ENCODE measurements at regions not wholly inside any gene's neighbourhood (a gene's known extent, or its start where the extent isn't known, plus 50 kb on each side); places are given as distances from the start of the nearest gene placed in this dataset.

DNA sequence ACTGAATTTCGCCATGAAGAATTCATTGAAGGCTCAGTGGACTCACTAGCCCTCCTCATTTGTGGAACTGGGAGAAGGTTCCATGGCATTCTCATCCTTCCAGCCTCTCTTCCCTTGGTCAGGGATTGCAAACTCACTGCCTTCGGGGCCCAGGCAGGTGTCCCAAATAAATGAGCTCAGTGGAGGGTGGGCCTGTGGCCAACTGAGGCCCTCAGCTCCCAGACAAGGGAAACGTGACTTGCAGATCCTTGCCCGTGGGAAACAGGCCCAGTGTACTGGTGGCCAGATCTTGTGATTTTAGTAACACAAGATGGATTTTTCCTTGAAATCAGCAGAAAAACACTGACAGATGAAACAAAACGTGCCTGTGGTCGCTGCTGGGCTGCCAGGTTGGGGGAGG, 168.7 kb upstream of the CTBP2 start:
- Mint-ChIP-seq H3K36me3 (ENCODE audit: low read depth) (no peaks in the 10 kb centered on the region), H3K27ac (no peak overlapping the region), H3K27me3 (peaks cover 10% of the 10 kb centered on the region), H3K4me3 (no peak overlapping the region), H3K4me1 (no peaks in the 10 kb centered on the region), H3K9me3 (peaks cover 15% of the 10 kb centered on the region)
- no peak for ATAC-seq
- DNase-seq: no peak

DNA sequence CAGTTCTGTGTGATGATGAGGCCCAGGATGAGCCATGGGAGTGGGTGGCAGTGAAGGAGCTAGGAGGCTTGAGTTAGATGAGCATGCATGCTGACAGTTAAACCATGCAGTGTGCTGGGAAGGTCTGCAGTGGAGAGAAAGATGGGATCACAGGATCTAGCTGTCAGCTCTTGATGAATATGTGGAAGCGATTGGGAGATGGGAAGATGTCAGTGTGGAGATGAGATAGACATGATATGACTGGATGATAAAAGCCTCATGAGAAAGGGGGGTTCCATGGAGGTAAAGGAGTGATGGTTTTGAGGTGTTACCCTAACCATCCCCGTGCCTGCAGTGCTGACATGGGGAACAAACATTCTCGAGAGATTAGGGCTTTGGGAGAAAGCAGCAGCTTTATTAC, 165.0 kb upstream of the CTBP2 start:
- peaks cover 8% of the 10 kb centered on the region for H3K27me3 Mint-ChIP-seq
- no peaks in the 10 kb centered on the region for H3K4me1 Mint-ChIP-seq
- peaks cover 15% of the 10 kb centered on the region for H3K9me3 Mint-ChIP-seq
- no peak overlapping the region for H3K4me3 Mint-ChIP-seq
- H3K36me3 Mint-ChIP-seq (ENCODE audit: low read depth): no peaks in the 10 kb centered on the region
- H3K27ac Mint-ChIP-seq: no peak overlapping the region
- DNase-seq (no peak), ATAC-seq (no peak)

DNA sequence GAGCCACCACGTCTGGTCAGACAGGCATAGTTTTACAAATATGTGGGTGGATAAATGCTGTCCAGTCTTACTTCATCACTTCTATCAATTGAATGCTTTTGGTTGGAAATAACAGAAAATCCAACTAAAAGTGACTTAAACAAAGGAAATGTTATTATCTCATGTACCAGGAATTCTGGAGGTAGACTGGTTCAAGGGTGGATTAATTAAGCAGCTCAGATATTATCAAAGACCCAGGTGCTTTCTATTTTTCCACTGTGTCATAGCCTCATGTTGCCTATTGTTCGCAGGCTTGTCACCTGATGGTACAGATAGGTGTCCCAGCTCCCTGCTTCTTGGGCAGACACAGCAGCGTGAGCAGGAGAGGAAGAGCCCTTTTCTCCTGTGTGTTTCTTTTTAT, 156.1 kb upstream of the CTBP2 start:
- no peak overlapping the region for H3K27ac Mint-ChIP-seq
- ATAC-seq (no peak), DNase-seq (no peak)
- H3K4me1 Mint-ChIP-seq: no peaks in the 10 kb centered on the region
- no peaks in the 10 kb centered on the region for H3K36me3 Mint-ChIP-seq (ENCODE audit: low read depth)
- H3K27me3 Mint-ChIP-seq: no peaks in the 10 kb centered on the region
- H3K9me3 Mint-ChIP-seq: peaks cover 7% of the 10 kb centered on the region
- no peak overlapping the region for H3K4me3 Mint-ChIP-seq

DNA sequence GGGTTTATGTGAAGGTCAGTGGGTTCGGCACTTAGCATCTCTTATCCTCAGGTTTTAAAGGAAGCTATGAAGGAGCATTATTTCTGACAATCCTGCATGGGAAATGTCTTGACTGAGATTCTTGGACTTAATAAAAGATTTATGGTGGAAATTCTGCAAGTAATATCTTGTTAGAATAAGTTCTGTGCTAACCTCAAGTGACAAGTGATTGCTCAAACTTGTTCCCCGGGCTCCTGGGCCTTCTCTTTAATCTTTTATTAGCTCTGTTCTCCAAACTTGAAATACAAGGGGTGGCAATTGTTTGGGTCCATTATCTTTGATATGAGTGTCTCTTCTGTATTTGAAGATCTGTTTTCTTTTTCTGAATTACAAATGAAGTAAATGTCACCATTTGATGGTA, 140.6 kb upstream of the CTBP2 start:
- ATAC-seq: no peak
- no peaks in the 10 kb centered on the region for H3K36me3 Mint-ChIP-seq (ENCODE audit: low read depth)
- peaks cover 4% of the 10 kb centered on the region for H3K9me3 Mint-ChIP-seq
- H3K4me1 Mint-ChIP-seq: no peaks in the 10 kb centered on the region
- H3K4me3 Mint-ChIP-seq: no peak overlapping the region
- no peak overlapping the region for H3K27ac Mint-ChIP-seq
- DNase-seq: no peak
- peaks cover 2% of the 10 kb centered on the region for H3K27me3 Mint-ChIP-seq

DNA sequence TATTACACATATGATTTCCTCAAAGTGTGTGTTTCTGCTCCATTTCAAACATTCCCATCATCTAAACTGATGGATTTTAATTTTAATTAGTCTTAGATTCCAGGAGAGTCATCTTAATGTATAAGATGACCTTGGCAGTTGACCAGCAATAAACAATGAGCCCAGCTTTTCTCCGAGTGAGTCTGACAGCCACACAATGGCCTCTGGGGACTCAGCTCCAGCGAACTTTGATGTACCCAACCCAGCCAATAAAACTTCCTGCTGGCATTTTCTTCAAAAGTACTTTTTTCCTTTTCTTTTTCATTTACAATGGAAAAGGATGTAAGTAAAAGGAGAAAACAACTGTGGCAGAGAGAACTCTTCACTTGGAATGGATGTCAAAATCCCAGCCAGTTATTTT, 139.1 kb upstream of the CTBP2 start:
- Mint-ChIP-seq H3K27ac (no peak overlapping the region), H3K9me3 (peaks cover 4% of the 10 kb centered on the region), H3K4me1 (no peaks in the 10 kb centered on the region), H3K27me3 (peaks cover 2% of the 10 kb centered on the region), H3K4me3 (no peak overlapping the region), H3K36me3 (ENCODE audit: low read depth) (no peaks in the 10 kb centered on the region)
- ATAC-seq (no peak), DNase-seq (no peak)

DNA sequence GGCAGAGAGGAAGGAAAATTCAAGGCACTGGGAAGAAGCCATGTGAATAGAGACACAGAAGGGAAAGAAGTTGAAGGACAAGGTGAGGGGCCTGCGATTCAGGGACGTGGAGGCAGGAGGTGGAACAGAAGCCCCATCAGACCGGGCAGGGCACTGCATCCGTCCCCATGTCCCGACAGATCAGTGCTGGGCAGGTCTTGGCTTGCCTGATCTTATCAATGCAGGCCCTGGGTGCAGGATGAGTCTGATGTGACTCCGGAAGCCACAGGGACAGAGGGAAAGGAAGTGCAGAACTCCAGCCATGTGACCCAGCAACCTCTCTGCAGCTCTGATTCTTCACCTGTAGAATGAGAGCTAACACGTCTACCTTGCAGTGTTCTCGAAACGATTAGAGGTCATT, 136.2 kb upstream of the CTBP2 start:
- DNase-seq: no peak
- Mint-ChIP-seq H3K27ac (no peak overlapping the region), H3K27me3 (no peaks in the 10 kb centered on the region), H3K4me1 (no peaks in the 10 kb centered on the region), H3K9me3 (peaks cover 4% of the 10 kb centered on the region), H3K36me3 (ENCODE audit: low read depth) (no peaks in the 10 kb centered on the region), H3K4me3 (no peak overlapping the region)
- ATAC-seq: no peak

DNA sequence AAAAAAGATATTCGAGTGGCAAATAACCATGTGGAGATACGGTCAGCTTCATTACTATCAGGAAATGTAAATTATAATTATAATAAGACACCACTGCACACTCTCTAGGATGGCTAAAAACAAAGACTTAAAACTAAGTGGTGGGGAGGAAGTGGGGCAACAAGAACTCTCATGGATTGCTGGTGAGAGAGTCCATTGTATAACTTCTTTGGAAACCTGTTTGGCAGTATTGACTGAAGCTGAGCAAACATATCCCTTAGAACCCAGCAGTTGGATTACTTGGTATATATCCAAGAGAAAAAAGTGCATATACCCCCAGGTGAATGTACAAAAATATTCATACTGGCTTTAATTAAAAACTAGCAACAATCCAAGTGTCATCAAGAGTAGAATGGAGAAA, 133.7 kb upstream of the CTBP2 start:
- Mint-ChIP-seq H3K9me3 (no peaks in the 10 kb centered on the region), H3K27ac (no peak overlapping the region), H3K4me3 (no peak overlapping the region), H3K4me1 (no peaks in the 10 kb centered on the region), H3K36me3 (ENCODE audit: low read depth) (no peaks in the 10 kb centered on the region), H3K27me3 (peaks cover 4% of the 10 kb centered on the region)
- no peak for DNase-seq
- ATAC-seq: no peak

DNA sequence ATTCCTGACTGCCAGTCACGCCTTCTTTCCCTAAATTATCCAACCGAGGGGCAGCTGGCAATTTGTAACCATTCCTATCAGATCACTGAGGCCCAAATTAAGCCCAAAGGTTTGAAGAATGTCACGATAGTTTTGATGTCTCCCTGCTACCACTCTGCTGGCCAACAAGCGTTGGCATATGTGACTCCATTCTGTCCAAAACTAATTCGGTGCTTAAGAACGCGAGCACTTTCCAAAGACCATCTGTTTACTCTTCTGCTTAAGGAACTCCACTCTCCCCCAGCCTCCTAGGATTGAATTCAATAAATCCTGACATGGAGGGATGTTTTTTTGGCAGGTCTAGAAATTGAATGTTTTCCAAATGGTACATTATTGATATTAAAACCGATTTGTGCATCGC, 131.5 kb upstream of the CTBP2 start:
- Mint-ChIP-seq H3K36me3 (ENCODE audit: low read depth) (no peaks in the 10 kb centered on the region), H3K9me3 (no peaks in the 10 kb centered on the region), H3K4me3 (no peak overlapping the region), H3K4me1 (no peaks in the 10 kb centered on the region), H3K27me3 (peaks cover 10% of the 10 kb centered on the region), H3K27ac (no peak overlapping the region)
- no peak for DNase-seq
- no peak for ATAC-seq

DNA sequence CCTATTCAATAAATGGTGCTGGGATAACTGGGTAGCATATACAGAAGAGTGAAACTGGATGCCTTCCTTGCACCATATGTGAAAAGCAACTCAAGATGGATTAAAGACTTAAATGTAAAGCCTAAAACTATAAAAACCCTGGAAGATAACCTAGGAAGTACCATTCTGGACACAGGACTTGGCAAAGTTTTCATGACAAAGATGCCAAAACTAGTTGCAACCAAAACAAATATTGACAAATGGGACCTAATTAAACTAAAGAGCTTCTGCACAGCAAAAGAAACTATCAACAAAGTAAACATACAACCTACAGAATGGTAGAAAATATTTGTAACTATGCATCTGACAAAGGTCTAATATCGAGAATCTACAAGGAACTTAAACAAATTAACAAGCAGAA, 129.1 kb upstream of the CTBP2 start:
- DNase-seq: no peak
- no peaks in the 10 kb centered on the region for H3K9me3 Mint-ChIP-seq
- H3K4me1 Mint-ChIP-seq: no peaks in the 10 kb centered on the region
- H3K36me3 Mint-ChIP-seq (ENCODE audit: low read depth): no peaks in the 10 kb centered on the region
- no peak overlapping the region for H3K4me3 Mint-ChIP-seq
- no peak overlapping the region for H3K27ac Mint-ChIP-seq
- no peak for ATAC-seq
- peaks cover 15% of the 10 kb centered on the region for H3K27me3 Mint-ChIP-seq

DNA sequence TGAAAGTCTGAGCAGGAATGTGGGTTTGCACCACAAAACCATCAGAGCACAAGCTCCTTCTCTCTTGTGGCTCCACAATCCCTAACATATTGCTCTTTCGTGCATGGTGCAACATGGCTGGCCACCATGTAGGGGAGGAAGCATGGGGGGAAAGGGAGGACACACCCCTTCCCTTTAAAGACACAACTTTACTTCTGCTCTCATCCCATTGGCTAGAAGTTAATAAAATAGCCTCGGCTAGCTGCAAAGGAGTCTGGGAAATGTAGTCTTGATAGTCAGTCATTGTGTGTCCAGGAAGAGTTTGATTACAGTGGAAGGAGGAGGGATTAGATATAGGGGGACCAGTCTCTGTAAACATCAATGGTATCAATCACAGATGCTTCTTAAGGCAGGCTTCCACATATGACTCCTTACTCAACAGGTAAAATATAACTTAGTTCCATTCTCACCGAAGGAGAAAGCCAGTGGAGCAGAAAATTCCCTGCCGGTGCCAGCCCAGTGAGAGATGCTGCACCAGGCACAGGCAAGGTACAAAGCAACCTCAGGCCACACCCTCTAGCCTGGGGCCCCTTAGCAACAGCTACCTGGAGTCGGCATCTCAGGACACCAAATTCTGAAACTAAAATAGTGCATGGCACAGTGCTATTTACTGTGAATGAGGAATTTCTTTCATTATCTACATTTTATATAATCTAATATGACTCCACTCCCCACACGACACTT, 124.7 kb upstream of the CTBP2 start:
- Mint-ChIP-seq H3K27me3 (peaks cover 21% of the 10 kb centered on the region), H3K36me3 (ENCODE audit: low read depth) (no peaks in the 10 kb centered on the region), H3K4me3 (no peak overlapping the region), H3K9me3 (no peaks in the 10 kb centered on the region), H3K27ac (no peak overlapping the region), H3K4me1 (no peaks in the 10 kb centered on the region)
- no peak for ATAC-seq
- DNase-seq: no peak

DNA sequence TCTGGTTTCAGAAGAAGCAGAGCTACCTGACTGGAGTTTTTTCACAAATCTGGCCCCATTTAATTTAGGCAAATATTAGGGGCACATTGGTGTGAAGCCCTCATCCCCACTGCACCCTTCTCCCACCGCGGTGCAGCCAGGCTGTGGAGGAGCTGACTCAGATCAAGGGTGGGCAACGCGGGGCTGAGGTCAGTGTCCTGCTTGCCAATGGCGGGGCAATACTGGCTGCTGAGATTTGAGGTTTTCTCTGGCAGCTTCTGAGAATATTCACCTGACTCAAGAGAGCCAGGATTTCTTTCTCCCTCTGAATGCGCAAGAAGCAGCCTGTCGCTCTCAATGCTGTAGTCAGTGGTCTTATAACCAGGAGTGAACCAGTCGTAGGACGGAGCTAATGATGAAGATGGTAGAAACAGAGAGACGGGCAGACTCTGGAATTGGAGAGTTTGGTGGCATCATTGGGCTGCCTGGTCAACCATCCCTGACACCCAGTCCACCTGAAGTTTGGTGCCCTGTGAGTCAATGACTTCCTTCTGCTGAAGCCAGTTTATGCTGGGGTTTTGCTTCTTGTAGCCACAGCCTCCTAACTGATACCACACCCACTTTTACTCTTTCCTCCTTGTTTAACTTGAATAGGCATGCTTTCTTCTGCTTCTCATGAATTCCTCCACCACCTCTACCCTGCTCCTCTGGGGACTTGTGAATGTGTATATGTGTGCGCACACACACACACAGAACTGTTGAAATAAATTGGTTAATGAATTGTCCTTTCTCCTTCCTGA, 123.7 kb upstream of the CTBP2 start:
- peaks cover 19% of the 10 kb centered on the region for H3K27me3 Mint-ChIP-seq
- H3K36me3 Mint-ChIP-seq (ENCODE audit: low read depth): no peaks in the 10 kb centered on the region
- no peak overlapping the region for H3K4me3 Mint-ChIP-seq
- no peaks in the 10 kb centered on the region for H3K9me3 Mint-ChIP-seq
- no peak for DNase-seq
- H3K4me1 Mint-ChIP-seq: no peaks in the 10 kb centered on the region
- no peak overlapping the region for H3K27ac Mint-ChIP-seq
- no peak for ATAC-seq

DNA sequence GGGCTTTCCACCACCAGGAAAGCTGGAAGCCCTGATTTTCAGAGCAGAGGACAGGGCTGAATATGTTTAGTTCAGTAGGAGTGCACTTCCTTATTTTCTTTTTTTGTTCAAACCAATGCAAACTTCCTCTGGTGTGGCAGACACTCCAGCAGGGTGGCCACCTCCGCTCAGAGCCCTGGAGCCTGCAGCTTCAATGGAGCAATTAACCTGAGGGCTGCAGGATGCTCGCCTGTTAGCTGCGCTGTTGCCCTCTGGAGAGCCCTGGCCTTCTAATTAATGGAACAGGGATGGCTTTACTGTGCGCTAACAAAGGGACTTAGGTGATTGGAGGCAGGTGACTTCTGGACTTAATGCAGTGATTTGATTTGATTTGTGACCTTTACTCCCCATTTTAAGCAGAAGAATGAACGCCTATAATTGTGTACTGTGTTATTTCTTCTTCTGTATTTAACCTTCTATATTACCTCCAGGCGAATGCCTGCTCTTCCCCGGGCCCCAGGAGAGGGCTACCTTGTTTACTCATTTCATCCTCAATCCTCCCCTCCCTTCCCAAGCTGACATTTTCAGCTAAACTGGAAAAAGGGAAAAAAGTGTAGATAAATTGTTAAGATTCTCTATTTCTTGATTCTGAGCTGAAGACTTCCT, 123.0 kb upstream of the CTBP2 start:
- H3K4me3 Mint-ChIP-seq: no peak overlapping the region
- ATAC-seq: no peak
- no peaks in the 10 kb centered on the region for H3K9me3 Mint-ChIP-seq
- no peaks in the 10 kb centered on the region for H3K4me1 Mint-ChIP-seq
- DNase-seq: no peak
- peaks cover 18% of the 10 kb centered on the region for H3K27me3 Mint-ChIP-seq
- H3K36me3 Mint-ChIP-seq (ENCODE audit: low read depth): no peaks in the 10 kb centered on the region
- H3K27ac Mint-ChIP-seq: no peak overlapping the region

DNA sequence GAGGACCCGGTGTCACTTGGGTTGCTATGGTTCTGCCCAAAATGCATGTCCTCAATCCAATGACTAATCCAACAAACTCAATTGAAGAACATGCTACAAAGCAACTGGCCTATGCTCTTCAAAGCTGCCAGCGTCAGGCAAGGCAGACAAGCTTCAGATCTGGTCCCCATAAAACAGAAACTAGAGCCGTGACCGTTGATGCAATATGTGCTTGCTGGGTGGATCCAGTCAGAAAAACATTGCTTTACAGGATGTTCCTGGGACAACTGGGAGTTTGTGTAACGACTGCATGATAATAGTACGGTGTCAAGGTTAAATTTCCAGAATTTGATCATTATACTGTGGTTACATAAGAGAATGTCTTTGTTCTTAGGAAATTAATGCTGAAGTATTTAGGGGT, 120.7 kb upstream of the CTBP2 start:
- H3K4me1 Mint-ChIP-seq: no peaks in the 10 kb centered on the region
- ATAC-seq: no peak
- H3K36me3 Mint-ChIP-seq (ENCODE audit: low read depth): no peaks in the 10 kb centered on the region
- no peak for DNase-seq
- peaks cover 2% of the 10 kb centered on the region for H3K9me3 Mint-ChIP-seq
- H3K27ac Mint-ChIP-seq: no peak overlapping the region
- peaks cover 13% of the 10 kb centered on the region for H3K27me3 Mint-ChIP-seq
- no peak overlapping the region for H3K4me3 Mint-ChIP-seq

DNA sequence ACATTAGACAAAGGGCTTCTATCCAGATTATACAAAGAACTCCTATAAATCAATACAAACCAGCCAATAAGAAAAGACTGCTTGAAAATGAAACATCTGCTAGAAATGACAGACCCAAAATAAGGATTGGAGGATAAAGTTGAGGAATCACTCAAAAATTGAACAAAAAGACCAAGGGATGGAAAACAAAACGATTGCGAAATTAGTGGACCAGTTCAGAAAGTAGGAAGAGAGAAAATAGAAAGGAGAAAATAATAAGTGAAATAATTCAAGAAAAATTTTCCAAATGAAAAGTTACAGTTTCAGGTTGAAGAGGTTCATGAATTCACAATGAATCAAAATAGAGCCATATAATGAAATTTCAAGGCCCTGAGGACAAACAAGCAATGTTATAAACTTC, 115.8 kb upstream of the CTBP2 start:
- Mint-ChIP-seq H3K27me3 (peaks cover 3% of the 10 kb centered on the region), H3K36me3 (ENCODE audit: low read depth) (no peaks in the 10 kb centered on the region), H3K4me1 (no peaks in the 10 kb centered on the region), H3K9me3 (peaks cover 4% of the 10 kb centered on the region), H3K4me3 (no peak overlapping the region), H3K27ac (no peak overlapping the region)
- ATAC-seq: no peak
- DNase-seq: no peak

DNA sequence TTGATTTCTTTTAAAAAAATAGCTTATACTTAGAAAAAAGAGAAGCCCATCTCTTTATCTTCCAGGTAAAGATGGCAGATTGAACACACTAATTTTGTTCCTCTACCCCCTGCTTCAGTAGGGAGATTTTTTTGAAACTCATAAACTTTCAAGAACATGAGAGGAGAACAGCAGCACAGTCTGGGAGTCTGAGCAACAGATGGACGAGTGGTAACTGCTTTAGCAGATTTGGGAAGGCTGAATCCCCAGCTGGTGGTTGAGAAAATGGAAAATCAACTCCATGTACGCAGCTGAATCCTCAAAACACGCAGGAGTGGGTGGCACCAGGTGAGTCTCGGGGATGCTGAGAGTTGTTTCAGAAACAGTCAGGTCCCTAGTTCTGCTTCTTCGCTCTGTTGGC, 114.6 kb upstream of the CTBP2 start:
- H3K9me3 Mint-ChIP-seq: peaks cover 4% of the 10 kb centered on the region
- H3K4me1 Mint-ChIP-seq: no peaks in the 10 kb centered on the region
- ATAC-seq (no peak), DNase-seq (no peak)
- no peak overlapping the region for H3K4me3 Mint-ChIP-seq
- no peaks in the 10 kb centered on the region for H3K36me3 Mint-ChIP-seq (ENCODE audit: low read depth)
- H3K27me3 Mint-ChIP-seq: peaks cover 3% of the 10 kb centered on the region
- H3K27ac Mint-ChIP-seq: no peak overlapping the region
